ENCODE measurements at regions not wholly inside any gene's neighbourhood (a gene's known extent, or its start where the extent isn't known, plus 50 kb on each side); places are given as distances from the start of the nearest gene placed in this dataset.
"Not testable (repeated sequence)": the region's sequence is repeated elsewhere in the genome, so short reads cannot be mapped to it uniquely, and the experiment has no call there.

DNA sequence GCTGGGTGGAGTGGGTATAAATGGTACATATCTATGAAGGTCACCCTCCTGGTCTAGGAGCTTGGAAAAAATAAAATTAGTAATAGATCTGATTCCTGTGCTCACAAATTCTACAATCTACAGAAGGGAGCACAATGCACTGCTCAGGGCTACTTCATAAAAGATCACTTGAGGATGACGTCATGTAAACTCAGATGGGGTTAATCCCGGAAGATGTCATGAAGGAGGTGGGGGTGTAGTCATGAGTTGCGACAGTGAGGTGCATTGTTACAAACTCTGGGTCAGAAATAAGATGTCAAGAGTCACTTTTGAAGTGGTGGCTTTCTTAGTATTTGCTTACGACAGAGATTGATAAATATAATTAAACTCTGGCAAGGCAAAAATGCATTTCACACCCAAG, 68.2 kb downstream of the LHX9 start:
- DNase-seq (ENCODE audit: low spot score) = no peak

DNA sequence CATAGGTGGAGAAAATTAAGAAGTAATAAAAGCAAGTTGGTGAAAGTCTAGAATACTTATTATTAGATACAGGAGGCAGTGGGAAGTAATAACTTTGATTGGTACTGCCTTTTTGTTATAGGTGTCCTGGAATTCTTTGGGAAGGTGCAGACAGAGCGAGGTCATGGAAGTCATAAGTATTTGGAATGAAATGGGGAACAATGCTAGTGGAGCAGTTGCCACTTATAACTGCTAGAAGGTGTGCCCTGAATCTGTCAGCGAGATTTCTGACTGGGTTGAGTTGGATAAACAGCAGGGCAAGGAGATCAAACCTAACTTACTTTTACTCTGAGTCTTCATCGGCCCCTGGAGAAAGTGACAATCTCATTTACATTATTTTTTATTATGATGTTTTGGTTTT, 69.6 kb downstream of the LHX9 start:
- no peak for DNase-seq (ENCODE audit: low spot score)

DNA sequence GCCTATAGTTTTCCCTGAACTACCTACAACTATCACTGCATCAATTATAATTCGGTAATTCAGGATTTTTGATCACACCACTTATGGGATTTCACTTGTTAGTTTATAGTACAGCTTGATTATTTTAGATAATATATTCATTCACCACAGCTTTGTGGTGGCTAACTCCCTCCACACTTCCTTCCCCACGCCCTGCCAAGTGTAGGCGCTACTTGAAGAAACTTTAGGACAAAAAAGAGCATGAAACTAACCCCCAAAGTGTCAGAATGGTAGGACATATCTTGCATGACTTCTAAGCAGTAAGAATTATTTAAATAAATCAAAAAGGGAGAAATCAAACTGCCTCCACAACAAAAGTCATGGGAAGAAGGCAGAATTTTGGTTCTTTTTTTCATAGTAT, 70.1 kb downstream of the LHX9 start:
- no peak for DNase-seq (ENCODE audit: low spot score)

DNA sequence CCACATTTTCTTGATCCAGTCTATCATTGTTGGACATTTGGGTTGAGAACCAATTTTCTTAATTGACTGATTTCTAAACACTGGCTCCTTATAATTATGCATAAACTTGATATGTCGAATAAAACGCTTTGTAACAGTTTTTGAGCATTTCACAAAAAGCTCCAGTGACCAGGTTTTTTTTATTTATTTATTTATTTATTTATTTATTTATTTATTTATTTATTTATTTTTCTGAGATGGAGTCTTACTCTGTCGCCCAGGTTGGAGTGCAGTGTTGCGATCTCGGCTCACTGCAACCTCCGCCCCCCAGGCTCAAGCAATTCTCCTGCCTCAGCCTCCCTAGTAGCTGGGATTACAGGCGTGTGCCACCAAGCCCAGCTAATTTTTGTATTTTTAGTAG, 71.4 kb downstream of the LHX9 start:
- DNase-seq (ENCODE audit: low spot score) = not testable (repeated sequence)

DNA sequence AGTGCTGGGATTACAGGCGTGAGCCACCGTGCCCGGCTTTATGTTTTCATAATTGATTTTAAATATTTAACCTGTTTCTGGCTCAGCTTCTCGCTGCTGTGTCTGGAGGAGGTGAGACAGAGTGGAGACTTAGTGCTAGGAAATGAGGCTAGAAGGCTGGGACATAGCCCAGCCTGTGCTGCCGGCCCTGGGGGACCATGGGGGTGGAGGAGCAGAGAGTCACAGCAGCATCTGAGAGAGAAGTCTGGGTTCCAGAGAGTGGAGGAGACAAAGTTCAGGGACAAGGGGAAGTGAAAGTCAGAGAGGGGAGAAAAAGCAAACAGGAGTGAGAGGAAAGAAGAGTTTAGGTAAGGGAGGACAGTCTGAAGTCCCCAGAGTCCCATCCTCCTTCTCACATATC, 71.9 kb downstream of the LHX9 start:
- no peak for DNase-seq (ENCODE audit: low spot score)

DNA sequence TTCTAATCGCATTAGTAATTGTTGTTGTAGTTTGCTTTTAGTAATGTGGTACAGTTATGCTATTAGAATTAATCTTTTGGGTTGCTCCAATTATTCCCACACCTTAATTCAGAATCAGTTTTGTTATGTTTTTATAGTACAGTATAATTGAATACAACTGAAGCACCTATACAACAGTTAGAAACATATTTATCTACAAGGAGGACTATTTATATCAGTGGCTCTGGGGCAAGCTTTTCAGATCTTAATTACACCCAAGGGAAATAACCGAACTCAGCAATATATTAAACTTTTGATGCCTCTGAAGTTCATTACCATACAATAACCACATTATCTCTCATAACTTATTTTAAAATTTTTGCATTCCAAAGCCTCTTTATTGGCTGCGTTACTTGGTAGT, 74.4 kb downstream of the LHX9 start:
- DNase-seq (ENCODE audit: low spot score) = no peak

DNA sequence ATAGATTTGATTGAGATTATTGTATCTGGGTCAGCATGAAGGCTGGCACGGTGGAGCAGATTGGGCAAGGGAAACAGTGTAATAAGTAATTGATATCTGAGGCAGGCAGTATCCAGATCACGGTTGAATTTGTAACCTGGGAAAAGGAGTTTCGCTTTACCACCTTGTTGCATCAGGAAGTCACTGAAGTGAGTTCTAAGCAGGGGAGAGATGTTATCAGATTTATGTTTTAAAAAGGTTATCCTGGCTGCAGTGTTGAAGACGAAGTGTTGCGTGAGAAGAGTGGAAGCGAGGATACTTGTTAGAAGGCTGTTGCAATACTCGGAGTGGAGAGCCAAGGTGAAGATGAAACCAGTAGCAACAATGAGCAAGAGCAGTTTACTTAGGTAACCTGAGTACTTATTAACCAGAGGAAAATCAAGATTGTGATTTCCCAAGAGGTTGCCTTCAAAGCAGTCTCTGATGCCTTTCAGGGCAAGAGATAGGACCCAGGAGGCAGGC, 77.8 kb downstream of the LHX9 start:
- DNase-seq (ENCODE audit: low spot score) = no peak

DNA sequence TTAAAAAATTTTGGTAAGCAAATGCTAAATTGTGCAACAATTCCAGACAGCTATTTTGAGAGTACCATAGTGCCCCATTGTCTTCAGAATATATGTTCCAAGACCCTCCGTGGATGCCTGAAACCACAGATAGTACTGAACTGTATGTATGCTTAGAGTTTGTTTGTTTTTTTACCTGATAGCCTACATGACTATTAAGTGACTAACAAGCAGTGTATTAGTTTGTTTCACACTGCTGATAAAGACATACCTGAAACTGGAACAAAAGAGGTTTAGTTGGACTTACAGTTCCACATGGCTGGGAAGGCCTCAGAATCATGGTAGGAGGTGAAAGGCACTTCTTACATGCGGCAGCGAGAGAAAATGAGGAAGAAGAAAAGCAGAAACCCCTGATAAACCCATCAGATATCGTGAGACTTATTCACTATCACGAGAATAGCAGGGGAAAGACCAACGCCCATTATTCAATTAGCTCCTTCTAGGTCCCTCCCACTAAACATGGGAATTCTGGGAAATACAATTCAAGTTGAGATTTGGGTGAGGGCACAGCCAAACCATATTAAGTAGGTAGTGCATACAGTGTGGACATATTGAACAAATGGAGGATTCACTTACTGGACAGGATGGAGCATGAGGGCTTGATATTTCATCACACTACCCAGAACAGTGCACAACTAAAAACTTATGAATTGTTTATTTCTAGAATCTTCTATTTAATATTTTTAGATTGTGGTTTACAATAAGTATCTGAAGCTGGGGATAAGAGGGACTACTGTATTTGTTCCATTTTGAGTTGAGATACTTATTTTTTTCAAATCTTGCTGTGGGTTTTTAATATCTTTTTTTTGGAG, 78.5 kb downstream of the LHX9 start:
- no peak for DNase-seq (ENCODE audit: low spot score)

DNA sequence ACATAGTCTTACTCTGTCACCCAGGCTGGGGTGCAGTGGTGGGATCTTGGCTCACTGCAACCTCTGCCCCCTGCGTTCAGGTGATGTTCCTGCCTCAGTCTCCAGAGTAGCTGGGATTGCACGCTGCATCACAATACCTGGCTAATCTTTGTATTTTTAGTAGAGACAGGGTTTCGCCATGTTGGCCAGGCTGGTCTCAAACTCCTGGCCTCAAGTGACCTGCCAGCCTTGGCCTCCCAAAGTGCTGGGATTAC, 79.0 kb downstream of the LHX9 start:
- not testable (repeated sequence) for DNase-seq (ENCODE audit: low spot score)

DNA sequence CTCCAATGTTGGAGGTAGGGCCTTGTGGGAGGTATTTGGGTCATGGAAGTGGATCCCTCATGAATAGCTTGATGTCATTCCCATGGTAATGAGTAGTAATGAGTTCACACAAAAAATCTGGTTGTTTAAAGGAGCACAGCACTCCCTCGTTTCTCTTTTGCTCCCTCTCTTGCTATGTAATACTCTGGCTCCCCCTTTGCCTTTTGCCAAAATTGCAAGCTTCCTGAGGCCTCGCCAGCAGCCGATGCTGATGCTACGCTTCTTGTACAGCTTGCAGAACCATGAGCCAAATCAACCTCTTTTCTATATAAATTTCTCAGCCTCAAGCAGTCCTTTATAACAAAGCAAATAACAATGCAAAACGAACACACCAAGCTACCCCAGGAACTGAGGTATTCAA, 80.9 kb downstream of the LHX9 start:
- DNase-seq (ENCODE audit: low spot score) = no peak

DNA sequence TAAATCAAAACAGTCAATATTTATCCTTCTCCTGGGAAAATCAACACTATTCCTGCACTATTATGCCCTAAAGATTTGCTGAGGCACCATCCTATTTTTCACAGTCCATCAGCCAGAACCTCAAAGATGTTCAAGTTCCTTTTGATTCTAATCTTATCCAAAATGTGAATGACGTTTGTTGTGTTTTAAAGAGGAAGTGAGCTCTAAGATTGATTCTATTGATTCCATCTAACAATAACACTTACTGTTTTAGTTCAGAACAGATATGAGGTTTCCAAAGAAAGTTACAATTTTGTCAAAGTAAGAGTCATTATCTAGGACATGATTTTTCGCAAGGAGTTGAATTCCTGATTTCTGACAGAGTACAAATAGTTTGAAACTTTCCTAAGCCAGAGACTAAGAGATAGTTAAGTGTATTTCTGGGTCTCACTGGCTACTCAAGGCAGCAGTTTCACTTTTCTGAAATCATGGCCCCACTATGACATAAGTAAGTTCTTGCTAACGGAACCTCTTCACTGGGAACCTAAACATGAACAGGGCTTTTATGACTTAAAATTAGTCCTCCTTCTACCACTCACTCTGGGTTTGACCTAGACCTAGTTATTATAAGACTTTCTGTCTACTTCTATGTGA, 84.7 kb downstream of the LHX9 start:
- no peak for DNase-seq (ENCODE audit: low spot score)

DNA sequence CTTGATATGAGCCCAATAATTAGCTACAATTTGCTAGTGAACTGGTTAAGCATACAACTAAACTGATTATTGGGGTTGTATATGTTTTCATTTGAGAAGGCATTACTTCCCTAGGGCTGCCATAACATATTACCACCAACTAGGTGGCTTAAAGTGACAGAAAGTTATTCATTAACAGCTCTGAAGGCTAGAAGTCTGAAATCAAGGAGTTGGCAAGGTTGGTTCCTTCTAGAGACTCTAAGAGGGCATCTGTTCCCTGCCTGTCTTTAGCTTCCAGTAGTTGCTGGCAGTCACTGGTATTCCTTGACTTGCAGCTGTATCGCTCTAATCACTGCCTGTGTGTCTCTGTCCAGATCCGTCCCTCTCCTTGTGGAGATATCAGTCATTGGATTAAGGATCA, 86.3 kb downstream of the LHX9 start:
- no peak for DNase-seq (ENCODE audit: low spot score)

DNA sequence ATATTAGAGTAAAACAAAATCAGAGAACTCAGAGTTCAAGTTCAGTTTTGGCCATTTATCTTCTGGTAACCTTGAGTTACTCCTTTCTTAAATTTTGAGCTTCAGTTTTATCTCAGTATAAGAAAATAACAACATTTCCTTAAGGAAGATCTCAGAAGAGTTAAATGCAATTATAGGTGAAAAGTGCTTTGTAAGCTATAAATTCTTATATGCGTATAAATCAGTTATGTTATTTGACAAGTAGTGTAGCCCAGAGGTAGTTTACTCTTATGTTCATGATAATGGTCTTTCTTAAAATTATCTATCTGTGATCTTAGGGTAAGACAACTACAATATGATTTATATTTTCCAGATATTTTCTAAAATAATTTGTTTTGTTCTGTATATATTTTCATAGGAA, 89.8 kb downstream of the LHX9 start:
- no peak for DNase-seq (ENCODE audit: low spot score)

DNA sequence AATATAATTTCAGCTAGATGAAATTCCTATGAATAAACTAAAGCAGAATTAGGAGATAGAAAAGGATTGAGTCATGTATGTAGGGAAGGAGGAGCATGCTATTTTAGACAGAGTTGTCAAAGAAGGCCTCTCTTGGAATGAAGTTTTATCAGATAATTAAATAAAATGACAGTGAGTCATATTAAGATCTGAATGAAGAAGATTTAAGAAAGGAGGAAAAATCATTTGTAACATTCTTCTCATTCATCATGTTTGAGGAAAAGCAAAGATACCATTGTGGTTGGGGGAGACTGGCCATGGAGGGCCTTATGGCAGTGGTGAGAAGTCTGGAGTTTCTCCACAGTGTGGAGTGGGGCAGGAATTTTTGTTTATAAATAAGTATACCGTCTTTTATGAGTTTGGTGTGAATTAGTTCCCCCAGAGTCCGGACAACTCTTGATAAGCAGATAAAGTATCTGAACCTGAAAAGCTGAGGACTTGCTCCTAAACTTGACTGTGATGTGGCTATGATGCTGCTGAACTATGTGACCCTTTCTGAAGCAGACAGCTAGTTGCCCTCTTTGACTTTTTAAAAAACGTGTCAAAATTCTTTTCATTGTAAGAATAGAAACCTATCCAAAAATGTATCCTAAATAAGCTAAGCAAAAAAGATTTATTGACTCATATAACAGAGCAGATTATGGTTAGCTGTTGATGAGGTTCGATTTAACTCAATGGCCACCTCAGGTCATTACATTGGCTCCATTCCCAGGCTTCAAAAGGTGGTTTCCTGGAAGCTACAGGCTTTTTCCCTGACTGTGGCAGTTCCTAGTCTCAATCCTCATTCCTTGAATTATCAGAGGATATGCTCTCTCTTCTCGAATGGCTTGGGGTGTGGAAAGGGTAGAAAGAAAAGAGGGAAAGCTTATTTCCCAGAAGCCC, 90.8 kb downstream of the LHX9 start:
- DNase-seq (ENCODE audit: low spot score) = no peak

DNA sequence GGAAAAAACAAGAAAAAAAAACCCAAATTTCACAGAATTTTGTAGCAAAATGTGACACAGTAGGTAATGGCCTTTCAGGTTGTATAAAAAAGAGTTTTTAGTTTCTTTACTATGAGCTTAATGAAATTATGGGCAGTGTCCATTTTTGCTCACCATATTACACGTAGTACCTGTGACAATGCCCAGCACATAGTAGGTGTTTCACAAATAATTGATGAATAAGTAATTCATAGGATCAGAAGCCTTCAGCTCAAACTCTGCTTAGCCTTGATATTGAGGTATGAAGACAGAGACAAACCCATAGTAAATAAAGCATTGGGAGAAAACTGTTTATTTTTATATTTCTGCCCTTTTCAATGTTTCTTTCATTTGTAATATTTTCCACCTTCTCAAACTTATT, 97.2 kb downstream of the LHX9 start:
- no peak for DNase-seq (ENCODE audit: low spot score)

DNA sequence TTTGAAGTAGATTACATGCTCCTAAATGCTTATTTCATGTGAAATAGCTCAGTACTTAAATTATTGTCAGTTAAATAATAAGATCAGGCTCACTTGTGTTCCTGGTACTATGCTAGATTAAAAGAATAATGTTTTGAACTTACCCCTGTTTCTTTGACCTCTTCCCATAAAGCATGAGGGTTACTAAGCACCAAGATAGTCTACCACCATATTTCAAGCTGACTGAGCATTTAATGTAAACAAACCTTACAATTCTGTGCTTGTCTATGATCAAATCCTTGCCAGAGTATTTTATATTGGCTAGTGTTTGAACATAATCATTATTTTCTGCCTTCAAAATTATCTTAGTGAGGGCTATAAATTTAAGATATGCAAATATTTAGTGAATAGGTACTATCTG, 98.1 kb downstream of the LHX9 start:
- DNase-seq (ENCODE audit: low spot score) = no peak

DNA sequence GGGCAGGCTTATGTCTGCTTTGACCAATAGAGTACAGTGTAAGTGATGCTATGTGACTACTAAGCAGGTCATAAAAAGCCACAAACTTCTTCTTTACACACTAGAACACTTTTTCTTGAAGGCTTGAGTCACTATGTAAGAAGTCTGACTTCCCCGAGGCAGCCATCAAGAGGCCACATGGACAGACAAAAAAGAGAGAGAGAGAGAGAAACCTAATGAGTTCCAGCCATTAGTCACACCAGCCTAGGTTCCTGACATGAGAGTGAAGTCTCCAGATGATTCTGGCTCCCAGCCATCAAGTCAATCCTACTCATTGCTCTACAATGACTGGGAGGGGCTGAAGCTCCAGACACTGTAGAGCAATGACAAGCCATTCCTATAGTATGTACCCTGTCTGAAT, 101.4 kb downstream of the LHX9 start:
- DNase-seq (ENCODE audit: low spot score) = no peak

DNA sequence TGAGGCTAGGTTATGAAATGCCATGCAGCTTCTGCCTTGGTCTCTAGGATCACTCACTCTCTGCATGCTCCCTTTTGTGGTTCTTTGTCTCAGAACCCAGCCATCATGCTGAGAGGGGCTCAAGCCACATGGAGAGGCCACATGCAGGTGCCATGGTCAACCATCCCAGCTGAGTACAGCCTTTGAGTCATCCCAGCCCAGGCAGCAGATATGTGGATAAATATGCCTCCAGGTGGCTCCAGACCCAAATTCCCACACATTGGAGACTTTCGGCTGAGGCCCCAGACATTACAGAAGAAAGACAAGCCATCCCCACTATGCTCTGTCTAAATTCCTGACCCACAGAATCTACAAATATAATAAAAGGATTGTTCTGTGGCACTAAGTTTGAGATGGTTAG, 102.0 kb downstream of the LHX9 start:
- no peak for DNase-seq (ENCODE audit: low spot score)

DNA sequence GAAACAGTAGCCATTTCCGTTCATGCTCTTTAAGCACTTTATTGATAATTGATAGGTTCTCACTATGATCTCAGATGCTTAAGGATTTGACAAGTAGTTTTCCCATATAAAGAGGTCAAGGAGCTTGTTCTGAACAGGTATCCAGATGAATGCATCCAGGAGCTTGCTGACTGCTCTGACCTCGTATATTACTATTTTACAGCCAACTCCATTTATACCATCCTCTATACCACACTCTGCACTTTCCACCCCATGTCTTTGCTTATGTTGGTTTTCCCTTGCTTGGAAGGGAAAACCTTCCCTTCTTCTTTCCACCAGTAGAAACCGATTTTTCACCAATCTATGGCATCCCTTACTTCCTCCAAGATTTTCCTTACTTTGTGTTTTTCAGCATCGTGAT, 107.2 kb downstream of the LHX9 start:
- no peak for DNase-seq (ENCODE audit: low spot score)

DNA sequence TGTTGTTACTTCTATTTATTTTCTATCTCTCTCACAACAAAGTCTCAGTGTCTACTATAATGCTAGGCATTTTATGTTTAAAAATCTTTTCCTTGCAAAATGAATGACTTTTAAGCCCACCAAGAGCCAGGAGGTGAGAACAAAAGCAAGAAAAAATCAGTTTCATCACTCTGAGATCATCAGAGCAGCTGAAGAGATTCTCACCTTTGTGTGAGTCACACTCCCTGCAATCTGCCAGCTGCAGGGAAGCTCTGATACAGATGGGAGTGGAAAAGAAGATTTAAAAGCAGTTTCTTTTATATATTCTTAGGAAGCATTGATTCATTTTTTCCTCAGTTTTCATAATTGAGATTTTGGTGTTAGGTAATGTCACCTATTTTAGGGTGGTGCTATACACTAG, 107.6 kb downstream of the LHX9 start:
- DNase-seq (ENCODE audit: low spot score) = no peak

DNA sequence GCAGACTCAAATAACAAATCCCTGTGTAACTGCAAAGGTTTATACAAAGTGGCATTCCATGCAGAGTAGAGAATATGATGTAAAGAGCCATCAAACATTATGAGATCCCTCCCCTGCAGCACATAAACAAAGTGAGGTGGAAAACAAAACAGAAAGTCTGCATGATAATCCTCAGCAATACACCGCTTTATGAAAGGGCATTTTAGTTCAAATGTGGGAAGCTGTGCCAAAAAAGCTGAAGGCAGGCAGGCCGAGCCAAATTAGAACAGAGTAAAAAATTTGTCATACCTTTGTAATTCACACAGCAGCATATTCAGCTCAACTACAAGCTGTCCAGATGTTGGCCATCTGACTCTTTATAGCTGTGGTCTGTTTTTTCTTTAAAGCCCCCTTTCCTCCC, 113.5 kb downstream of the LHX9 start:
- DNase-seq (ENCODE audit: low spot score) = no peak

DNA sequence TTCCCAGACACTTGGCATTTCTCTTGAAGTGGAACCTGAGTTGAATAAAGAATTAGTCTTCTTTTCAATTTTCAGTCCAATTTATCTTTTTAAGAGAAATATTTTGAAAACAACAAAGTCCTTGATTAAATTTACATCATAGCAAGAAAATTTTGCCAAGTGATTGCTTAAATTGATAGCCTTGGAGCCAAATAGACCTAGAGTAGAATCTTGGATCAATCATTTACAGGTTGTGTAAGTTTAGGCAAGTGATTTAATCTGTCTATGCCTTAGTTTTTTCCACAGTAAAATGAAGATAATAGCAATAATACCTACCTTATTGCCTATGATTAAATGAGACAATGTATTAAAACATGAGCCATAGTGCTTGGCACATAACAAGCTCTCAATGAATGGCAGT, 113.9 kb downstream of the LHX9 start:
- DNase-seq (ENCODE audit: low spot score) = no peak

DNA sequence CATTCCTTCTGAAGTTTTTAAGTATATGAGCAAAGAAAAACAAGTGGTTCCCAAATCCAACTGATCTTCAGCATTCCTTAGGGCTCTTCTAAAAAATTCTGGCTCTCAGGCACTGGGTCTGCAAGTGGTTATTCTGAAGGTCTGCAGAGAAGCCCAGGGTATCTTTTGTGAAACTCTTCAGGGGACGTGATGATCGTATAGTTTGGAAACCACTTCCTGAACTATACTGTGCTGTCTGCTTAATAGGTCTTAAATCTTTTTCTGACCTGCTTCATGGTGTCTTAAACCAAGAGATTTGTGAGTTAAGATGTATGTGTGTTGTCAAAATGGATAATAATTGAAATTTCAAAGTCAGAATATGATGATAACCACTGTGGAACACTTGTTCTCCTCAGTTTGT, 115.5 kb downstream of the LHX9 start:
- no peak for DNase-seq (ENCODE audit: low spot score)
